Liver (tissue), 3 donors: ENCODE measurements at regions not wholly inside any gene's neighbourhood (a gene's known extent, or its start where the extent isn't known, plus 50 kb on each side); places are given as distances from the start of the nearest gene placed in this dataset.

Source experiments
- FOXA1 ChIP-seq: IDR thresholded peaks from 2 replicates; pipeline ENCODE4 v1.6.1; 2016; ENCODE audit warnings: antibody characterized with exemption
- GABPA ChIP-seq, 2 donors: IDR thresholded peaks in 1 of 2; conservative IDR thresholded peaks in 1 of 2; 2 replicates each; pipeline ENCODE4 v1.6.1; 2016; ENCODE audit warnings: antibody characterized with exemption in 2 of 2, mild to moderate bottlenecking in 1 of 2, moderate library complexity in 1 of 2
- HNF4G ChIP-seq: IDR thresholded peaks from 2 replicates; pipeline ENCODE4 v1.6.1; 2016; ENCODE audit warnings: antibody characterized with exemption
- RXRA ChIP-seq, 2 donors: IDR thresholded peaks; 2 replicates each; pipeline ENCODE4 v1.6.1; 2017 to 2018; ENCODE audit warnings: antibody characterized with exemption in 2 of 2, mild to moderate bottlenecking in 1 of 2
- SP1 ChIP-seq: IDR thresholded peaks from 2 replicates; pipeline ENCODE4 v1.6.1; 2018; ENCODE audit warnings: antibody characterized with exemption, mild to moderate bottlenecking
- TAF1 ChIP-seq: conservative IDR thresholded peaks from 2 replicates; pipeline ENCODE4 v1.6.1; 2016; ENCODE audit warnings: antibody characterized with exemption, mild to moderate bottlenecking
- TF ChIP-seq, protein P1 (sequence below): fragments of 150-350 bp; IDR thresholded peaks from 2 replicates; pipeline ENCODE4 v1.5.1; 2017; ENCODE audit warnings: improper control_type of control experiment, low read depth, low read length; ENCODE audit not compliant: missing input control
- TF ChIP-seq, protein P2 (sequence below): IDR thresholded peaks from 2 replicates; pipeline ENCODE4 v1.6.1; 2016; ENCODE audit warnings: antibody characterized with exemption
- donor health status: healthy.
- donor health status: healthy.

GRCh38 chr3:1902416-1902815 is 196.2 kb upstream of the CNTN4 start:
- TF ChIP-seq, protein P1, sequence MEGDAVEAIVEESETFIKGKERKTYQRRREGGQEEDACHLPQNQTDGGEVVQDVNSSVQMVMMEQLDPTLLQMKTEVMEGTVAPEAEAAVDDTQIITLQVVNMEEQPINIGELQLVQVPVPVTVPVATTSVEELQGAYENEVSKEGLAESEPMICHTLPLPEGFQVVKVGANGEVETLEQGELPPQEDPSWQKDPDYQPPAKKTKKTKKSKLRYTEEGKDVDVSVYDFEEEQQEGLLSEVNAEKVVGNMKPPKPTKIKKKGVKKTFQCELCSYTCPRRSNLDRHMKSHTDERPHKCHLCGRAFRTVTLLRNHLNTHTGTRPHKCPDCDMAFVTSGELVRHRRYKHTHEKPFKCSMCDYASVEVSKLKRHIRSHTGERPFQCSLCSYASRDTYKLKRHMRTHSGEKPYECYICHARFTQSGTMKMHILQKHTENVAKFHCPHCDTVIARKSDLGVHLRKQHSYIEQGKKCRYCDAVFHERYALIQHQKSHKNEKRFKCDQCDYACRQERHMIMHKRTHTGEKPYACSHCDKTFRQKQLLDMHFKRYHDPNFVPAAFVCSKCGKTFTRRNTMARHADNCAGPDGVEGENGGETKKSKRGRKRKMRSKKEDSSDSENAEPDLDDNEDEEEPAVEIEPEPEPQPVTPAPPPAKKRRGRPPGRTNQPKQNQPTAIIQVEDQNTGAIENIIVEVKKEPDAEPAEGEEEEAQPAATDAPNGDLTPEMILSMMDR = no peak
- TF ChIP-seq HNF4G (no peak), SP1 (no peak), RXRA (IDR thresholded peaks at IDR 0.05) (no peak), GABPA (IDR thresholded peaks at IDR 0.05 in 1 of 2, conservative IDR thresholded peaks at IDR 0.05 in 1 of 2) (no peak), TAF1 (no peak), FOXA1 (no peak)
- TF ChIP-seq, protein P2, sequence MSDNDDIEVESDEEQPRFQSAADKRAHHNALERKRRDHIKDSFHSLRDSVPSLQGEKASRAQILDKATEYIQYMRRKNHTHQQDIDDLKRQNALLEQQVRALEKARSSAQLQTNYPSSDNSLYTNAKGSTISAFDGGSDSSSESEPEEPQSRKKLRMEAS = no peak
